Stimulated activated CD8-positive, alpha-beta memory T cell treated with anti-CD3 and anti-CD28 coated beads, Interleukin-7, amount 100 ng/mL, for 48 hours (primary cell): ENCODE measurements at regions not wholly inside any gene's neighbourhood (a gene's known extent, or its start where the extent isn't known, plus 50 kb on each side); places are given as distances from the start of the nearest gene placed in this dataset.
"Not testable (repeated sequence)": the region's sequence is repeated elsewhere in the genome, so short reads cannot be mapped to it uniquely, and the experiment has no call there.

Experiments used
- DNase-seq, 2 donors: peaks; one replicate each; pipeline ENCODE4 v3.0.0-alpha.2; 2020; ENCODE audit warnings: low read depth in 1 of 2; ENCODE audit errors: extremely low read depth in 1 of 2

DNA sequence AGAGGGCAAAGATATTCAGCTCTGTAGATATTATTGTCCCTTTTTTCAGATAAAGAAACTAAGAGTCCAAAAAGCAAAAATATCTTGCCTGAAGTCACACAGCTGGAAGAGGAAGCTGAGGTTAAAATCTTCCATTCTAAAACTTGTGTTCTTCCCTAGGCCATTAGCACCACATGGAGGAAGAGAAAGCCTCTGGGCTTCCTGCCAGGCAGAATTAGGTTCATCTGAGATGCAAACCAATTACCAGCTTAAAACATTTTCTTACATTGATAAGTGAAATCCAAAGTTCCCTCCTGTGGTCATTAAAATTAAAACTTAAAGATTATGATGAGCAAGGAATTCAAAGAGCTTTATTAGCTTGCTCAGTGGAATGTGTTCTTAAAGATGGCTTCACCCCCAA is 235.3 kb upstream of the SETMAR start:
- DNase-seq = no peak

DNA sequence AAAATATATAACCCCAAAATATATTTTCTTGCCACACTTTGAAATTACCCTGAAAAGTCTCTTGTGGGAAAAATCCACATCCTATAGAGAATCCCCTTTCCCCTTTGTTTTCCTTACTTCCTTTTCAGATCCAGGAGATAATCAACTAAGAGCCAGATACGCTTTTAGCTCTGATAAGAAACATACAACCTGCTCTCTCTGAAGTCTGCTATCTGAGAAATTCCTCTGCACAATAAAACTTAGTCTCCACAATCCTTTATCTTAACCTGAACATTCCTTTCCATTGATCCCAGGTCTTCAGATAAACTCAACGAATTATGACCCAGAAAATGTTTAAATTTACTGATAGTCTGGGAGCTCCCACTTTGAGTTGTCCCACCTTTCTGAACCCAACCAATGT is 233.4 kb upstream of the SETMAR start:
- DNase-seq = no peak

DNA sequence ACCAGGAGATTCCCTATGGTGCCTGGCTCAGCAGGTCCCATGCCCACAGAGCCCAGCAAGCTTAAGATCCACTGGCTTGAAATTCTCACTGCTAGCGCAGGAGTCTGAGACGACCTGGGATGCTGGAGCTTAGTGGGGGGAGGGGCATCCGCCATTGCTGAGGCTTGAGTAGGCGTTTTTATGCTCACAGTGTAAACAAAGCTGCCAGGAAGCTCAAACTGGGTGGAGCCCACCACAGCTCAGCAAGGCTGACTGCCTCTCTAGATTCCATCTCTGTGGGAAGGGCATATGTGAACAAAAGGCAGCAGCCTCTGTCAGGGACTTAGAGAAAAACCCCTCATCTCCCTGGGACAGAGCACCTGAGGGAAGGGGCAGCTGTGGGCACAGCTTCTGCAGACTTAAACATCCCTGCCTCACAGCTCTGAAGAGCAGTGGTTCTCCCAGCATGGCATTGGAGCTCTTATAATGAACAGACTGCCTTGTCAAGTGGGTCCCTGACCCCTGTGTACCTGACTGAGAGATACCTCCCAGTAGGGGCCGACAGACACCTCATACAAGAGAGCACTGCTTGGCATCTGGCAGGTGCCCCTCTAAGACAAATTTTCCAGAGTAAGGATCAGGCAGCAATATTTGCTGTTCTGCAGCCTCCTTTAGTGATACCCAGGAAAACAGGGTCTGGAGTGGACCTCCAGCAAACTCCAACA is 231.5 kb upstream of the SETMAR start:
- DNase-seq = no peak

DNA sequence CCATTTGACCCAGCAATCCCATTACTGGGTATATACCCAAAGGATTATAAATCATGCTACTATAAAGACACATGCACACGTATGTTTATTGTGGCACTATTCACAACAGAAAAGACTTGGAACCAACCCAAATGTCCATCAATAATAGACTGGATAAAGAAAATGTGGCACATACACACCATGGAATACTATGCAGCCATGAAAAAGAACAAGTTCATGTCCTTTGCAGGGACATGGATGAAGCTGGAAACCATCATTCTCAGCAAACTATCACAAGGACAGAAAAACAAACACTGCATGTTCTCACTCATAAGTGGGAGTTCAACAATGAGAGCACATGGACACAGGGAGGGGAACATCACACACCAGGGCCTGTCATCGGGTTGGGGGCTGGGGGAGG is 225.9 kb upstream of the SETMAR start:
- not testable (repeated sequence) for DNase-seq

DNA sequence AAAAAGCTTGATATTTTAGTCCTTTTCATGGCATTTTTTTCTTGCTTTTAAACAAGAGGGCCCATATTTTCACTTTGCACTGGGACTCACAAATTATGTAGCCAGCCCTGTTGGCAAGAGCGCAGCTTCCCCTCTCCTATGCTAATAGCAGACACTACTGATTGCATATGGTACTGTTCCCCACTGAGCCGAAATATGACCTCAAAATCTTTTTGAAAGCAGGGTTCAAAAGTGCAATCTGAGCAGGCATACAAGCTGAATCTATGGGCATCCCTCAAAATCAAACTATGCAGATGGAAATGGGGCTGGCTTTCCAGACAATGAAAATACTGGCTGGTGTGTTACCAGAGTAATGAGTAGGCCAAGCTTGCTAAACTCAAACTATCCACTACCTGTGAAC is 225.2 kb upstream of the SETMAR start:
- DNase-seq = no peak

GRCh38 chr3:4078903-4079302 is 224.3 kb upstream of the SETMAR start:
- no peak for DNase-seq

GRCh38 chr3:4079339-4080195 is 223.6 kb upstream of the SETMAR start:
- DNase-seq = no peak

GRCh38 chr3:4083225-4084015 is 219.7 kb upstream of the SETMAR start:
- DNase-seq = no peak

- no peak for DNase-seq
Measured at GRCh38 chr3:4084271-4084670, 218.9 kb upstream of the SETMAR start.

- not testable (repeated sequence) for DNase-seq
Measured at GRCh38 chr3:4086662-4087061, 216.5 kb upstream of the SETMAR start.

DNA sequence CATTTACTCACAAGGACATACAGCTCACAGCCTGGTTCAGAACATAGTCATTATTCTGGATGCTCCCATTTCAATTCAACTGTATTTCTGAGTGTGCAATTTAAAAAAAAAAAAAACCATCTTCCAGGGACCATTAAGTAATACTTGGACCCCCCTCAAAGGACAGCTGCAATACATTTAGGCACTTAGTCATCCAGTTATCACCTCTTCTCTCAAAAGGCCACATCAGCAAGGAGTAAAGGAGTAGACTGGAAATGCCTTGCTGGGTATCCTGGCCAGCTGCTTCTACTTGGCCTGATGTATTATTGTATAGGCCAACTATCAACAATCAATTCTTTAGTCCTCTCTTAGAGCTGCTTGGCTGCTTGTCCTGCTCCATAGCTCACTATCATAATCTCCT is 211.4 kb upstream of the SETMAR start:
- no peak for DNase-seq

DNA sequence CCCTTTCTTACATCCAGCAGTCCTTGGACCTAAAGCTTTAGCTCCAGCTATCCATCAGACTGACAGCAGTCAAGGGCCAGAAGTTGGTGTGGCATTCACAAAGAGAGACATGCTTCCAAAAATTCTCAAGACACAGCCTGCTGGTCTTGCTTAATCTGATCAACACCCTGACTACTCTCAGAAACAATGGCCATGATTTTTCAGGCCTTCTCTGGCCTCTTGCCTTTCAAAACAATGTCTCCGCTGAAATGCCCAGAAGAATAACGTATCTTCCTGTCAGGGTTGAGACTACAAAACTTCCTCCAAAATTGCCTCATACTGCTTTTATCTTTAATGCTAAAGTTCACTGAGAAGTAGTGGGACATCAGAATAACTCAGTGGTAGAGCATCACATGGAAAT is 205.4 kb upstream of the SETMAR start:
- DNase-seq = no peak

GRCh38 chr3:4099607-4100006 is 203.6 kb upstream of the SETMAR start:
- DNase-seq = no peak

DNA sequence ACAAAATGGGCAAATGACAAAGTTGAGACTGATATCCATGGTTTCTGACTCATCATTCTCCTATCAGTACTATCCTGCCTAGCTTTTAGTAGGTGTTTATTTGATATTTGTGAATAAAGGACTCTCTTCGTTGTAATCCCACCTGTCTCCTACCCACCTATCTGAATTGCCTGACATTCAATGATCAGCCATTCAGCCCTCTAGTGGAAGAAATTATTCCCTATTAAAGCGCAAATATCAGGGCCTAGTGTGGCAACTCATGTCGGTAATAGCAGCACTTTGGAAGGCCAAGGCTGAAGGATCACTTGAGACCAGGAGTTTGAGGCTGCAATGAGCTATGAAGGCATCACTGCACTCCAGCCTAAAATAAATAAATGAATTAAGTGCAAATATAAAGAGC is 195.7 kb upstream of the SETMAR start:
- DNase-seq = no peak

- DNase-seq = no peak
Measured at GRCh38 chr3:4113811-4114522, 189.2 kb upstream of the SETMAR start.

DNA sequence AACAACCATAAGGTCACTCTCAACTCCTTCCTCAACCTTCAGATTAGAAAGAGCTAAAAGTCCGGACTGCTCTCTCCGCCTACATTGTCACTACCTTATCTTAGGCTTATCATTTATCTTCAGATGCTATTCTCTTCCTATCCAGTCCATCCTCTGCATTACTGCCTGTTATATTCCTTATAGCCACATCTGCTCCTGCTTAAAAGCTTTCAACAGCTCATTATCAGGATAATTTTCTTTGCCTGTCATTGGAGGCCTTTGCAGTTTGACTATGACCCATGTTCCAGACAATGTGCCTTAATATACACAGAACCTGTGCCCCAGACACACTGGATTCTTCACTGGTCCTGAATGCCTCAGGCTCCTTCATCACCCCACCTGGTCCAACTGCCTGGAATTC is 184.1 kb upstream of the SETMAR start:
- DNase-seq = no peak

- no peak for DNase-seq
Measured at GRCh38 chr3:4125576-4125975, 177.6 kb upstream of the SETMAR start.

GRCh38 chr3:4138150-4138785 is 164.9 kb upstream of the SETMAR start:
- no peak for DNase-seq

GRCh38 chr3:4138786-4139431 is 164.3 kb upstream of the SETMAR start:
- no peak for DNase-seq
